Suprapubic skin (tissue), 3 donors: ENCODE measurements at regions not wholly inside any gene's neighbourhood (a gene's known extent, or its start where the extent isn't known, plus 50 kb on each side); places are given as distances from the start of the nearest gene placed in this dataset.

Source experiments
- CTCF ChIP-seq, 2 donors: fragments of 200-600 bp in 1 of 2; fragments of 450-650 bp in 1 of 2; sonication (generic) in 1 of 2; IDR thresholded peaks; one replicate each; pipeline ENCODE4 v1.5.1; 2016 to 2019; ENCODE audit warnings: antibody characterized with exemption in 2 of 2, mild to moderate bottlenecking in 1 of 2, moderate library complexity in 1 of 2
- POLR2AphosphoS5 ChIP-seq, 3 donors: sonication (generic); formaldehyde crosslinking; IDR thresholded peaks; one replicate each; pipeline ENCODE4 v1.6.1; 2017; ENCODE audit warnings: antibody characterized with exemption in 3 of 3

GRCh38 chr5:6309949-6310348, 68.4 kb downstream of the MED10 start:
- no peak for TF ChIP-seq CTCF (IDR thresholded peaks at IDR 0.05)
- TF ChIP-seq POLR2AphosphoS5 (IDR thresholded peaks at IDR 0.05): no peak
